Peyer's patch (tissue), 4 donors: ENCODE measurements at regions not wholly inside any gene's neighbourhood (a gene's known extent, or its start where the extent isn't known, plus 50 kb on each side); places are given as distances from the start of the nearest gene placed in this dataset.

Experiments used
- DNase-seq, 3 donors: peaks; one replicate each; pipeline ENCODE4 v3.0.0-alpha.2; 2017 to 2019
- H3K27ac ChIP-seq, 4 donors: fragments of 200-600 bp; sonication (generic); one replicate each; pipeline ENCODE4 v1.5.1; 2016 to 2019
- H3K27me3 ChIP-seq, 2 donors: fragments of 200-600 bp; sonication (generic); one replicate each; pipeline ENCODE4 v1.5.1; 2019
- H3K36me3 ChIP-seq, 3 donors: fragments of 200-600 bp; sonication (generic); one replicate each; pipeline ENCODE4 v1.5.1; 2016 to 2019
- H3K4me1 ChIP-seq, 4 donors: fragments of 200-600 bp; sonication (generic); one replicate each; pipeline ENCODE4 v1.5.1; 2016 to 2019
- H3K4me3 ChIP-seq, 4 donors: fragments of 200-600 bp; sonication (generic); 1 replicate in 3 of 4; 2 replicates in 1 of 4; pipeline ENCODE4 v1.5.1; 2016 to 2019; ENCODE audit warnings: mild to moderate bottlenecking in 1 of 4
- H3K9me3 ChIP-seq, 4 donors: fragments of 200-600 bp; sonication (generic); one replicate each; pipeline ENCODE4 v1.5.1; 2016 to 2019; ENCODE audit warnings: mild to moderate bottlenecking in 1 of 4
- CTCF ChIP-seq, 6 experiments: fragments of 450-650 bp in 4 of 6; fragments of 200-600 bp in 2 of 6; sonication (generic) in 1 of 6; IDR thresholded peaks; one replicate each; pipeline ENCODE4 v1.5.1; 2017 to 2019; ENCODE audit warnings: antibody characterized with exemption in 6 of 6, mild to moderate bottlenecking in 3 of 6, moderate library complexity in 1 of 6
- POLR2A ChIP-seq, 2 donors: fragments of 450-650 bp; IDR thresholded peaks; one replicate each; pipeline ENCODE4 v1.5.1; 2017; ENCODE audit warnings: antibody characterized with exemption in 2 of 2, mild to moderate bottlenecking in 2 of 2, moderate library complexity in 2 of 2

- no peak for DNase-seq
- Histone ChIP-seq H3K9me3 (no peaks in the 10 kb centered on the region), H3K4me1 (no peaks in the 10 kb centered on the region), H3K27me3 (no peaks in the 10 kb centered on the region), H3K27ac (no peak overlapping the region), H3K4me3 (no peak overlapping the region), H3K36me3 (no peaks in the 10 kb centered on the region)
- no peak for TF ChIP-seq POLR2A (IDR thresholded peaks at IDR 0.05)
- TF ChIP-seq CTCF (IDR thresholded peaks at IDR 0.05), result no peak
Observed at GRCh38 chr10:3398825-3399646, 226.5 kb upstream of the PITRM1 start.

GRCh38 chr10:3397846-3398245 is 225.3 kb upstream of the PITRM1 start:
- TF ChIP-seq POLR2A (IDR thresholded peaks at IDR 0.05) (no peak), CTCF (IDR thresholded peaks at IDR 0.05) (no peak)

GRCh38 chr10:3397231-3397630 is 224.6 kb upstream of the PITRM1 start:
- DNase-seq, result no peak
- TF ChIP-seq CTCF (IDR thresholded peaks at IDR 0.05) (no peak), POLR2A (IDR thresholded peaks at IDR 0.05) (no peak)
- H3K27ac ChIP-seq, result no peak overlapping the region

More at GRCh38 chr10:3397846-3398245, 225.3 kb upstream of the PITRM1 start:
- H3K27ac ChIP-seq, result no peak overlapping the region
- DNase-seq, result no peak
- H3K4me1 ChIP-seq, result no peaks in the 10 kb centered on the region
- no peaks in the 10 kb centered on the region for H3K9me3 ChIP-seq
- no peak overlapping the region for H3K4me3 ChIP-seq
- H3K36me3 ChIP-seq, result no peaks in the 10 kb centered on the region
- H3K27me3 ChIP-seq, result no peaks in the 10 kb centered on the region

GRCh38 chr10:3396116-3396515 is 223.5 kb upstream of the PITRM1 start:
- H3K27ac ChIP-seq, result no peak overlapping the region
- no peaks in the 10 kb centered on the region for H3K27me3 ChIP-seq
- H3K4me1 ChIP-seq, result no peaks in the 10 kb centered on the region
- no peaks in the 10 kb centered on the region for H3K9me3 ChIP-seq
- H3K4me3 ChIP-seq, result no peak overlapping the region
- no peak for DNase-seq
- H3K36me3 ChIP-seq, result no peaks in the 10 kb centered on the region
- TF ChIP-seq POLR2A (IDR thresholded peaks at IDR 0.05), result no peak
- no peak for TF ChIP-seq CTCF (IDR thresholded peaks at IDR 0.05)

More at GRCh38 chr10:3397231-3397630, 224.6 kb upstream of the PITRM1 start:
- H3K27me3 ChIP-seq, result no peaks in the 10 kb centered on the region
- H3K36me3 ChIP-seq, result no peaks in the 10 kb centered on the region
- no peak overlapping the region for H3K4me3 ChIP-seq
- H3K9me3 ChIP-seq, result no peaks in the 10 kb centered on the region
- H3K4me1 ChIP-seq, result no peaks in the 10 kb centered on the region

- H3K27me3 ChIP-seq, result no peaks in the 10 kb centered on the region
- no peaks in the 10 kb centered on the region for H3K4me1 ChIP-seq
- H3K4me3 ChIP-seq, result no peak overlapping the region
- no peaks in the 10 kb centered on the region for H3K36me3 ChIP-seq
- no peak for DNase-seq
- H3K9me3 ChIP-seq, result no peaks in the 10 kb centered on the region
- H3K27ac ChIP-seq, result no peak overlapping the region
- TF ChIP-seq CTCF (IDR thresholded peaks at IDR 0.05) (no peak), POLR2A (IDR thresholded peaks at IDR 0.05) (no peak)
Observed at GRCh38 chr10:3395458-3395861, 222.9 kb upstream of the PITRM1 start.
